GM12878 (cell line): ENCODE measurements at regions not wholly inside any gene's neighbourhood (a gene's known extent, or its start where the extent isn't known, plus 50 kb on each side); places are given as distances from the start of the nearest gene placed in this dataset.

ENCODE experiments used
- ATAC-seq: fragments of 200-7000 bp; cut with Tn5 transposase; 3 replicates; pipeline ENCODE4 v1.9.1; 2020; ENCODE audit warnings: mild to moderate bottlenecking, moderate library complexity
- BruUV-seq: library from RNA; stranded (reverse); fragments of 400-500 nt; replicated peaks from 2 replicates; lab custom pipeline; 2021; lab: Mats Ljungman, UMichigan
- CTCF ChIA-PET: fragments of 300-600 bp; sonication (Branson Sonifier 250); formaldehyde crosslinking; extraction: SDS; loops from one replicate; lab custom pipeline; 2021; ENCODE audit warnings: inconsistent platforms; lab: Yijun Ruan, JAX
- POLR2A ChIA-PET: fragments of 350-600 bp; formaldehyde crosslinking; extraction: SDS; loops from one replicate; lab custom pipeline; 2021; ENCODE audit warnings: inconsistent platforms; lab: Charles Lee
- RAD21 ChIA-PET: fragments of 300-600 bp; sonication (Branson Sonifier 250); formaldehyde crosslinking; loops from one replicate; lab custom pipeline; 2023; ENCODE audit warnings: antibody characterized with exemption; ENCODE audit not compliant: unreplicated experiment; lab: Charles Lee
- SMC1A ChIA-PET: fragments of 300-600 bp; sonication (Branson Sonifier 250); formaldehyde crosslinking; loops from one replicate; lab custom pipeline; 2023; ENCODE audit not compliant: unreplicated experiment, uncharacterized antibody; lab: Charles Lee
- DNase-seq: peaks from one replicate; pipeline ENCODE4 v3.0.0-alpha.2; 2011; ENCODE audit warnings: low read depth, low spot score
- FAIRE-seq: peaks from 3 replicates; lab custom pipeline; 2011; peaks lifted over from hg19 to GRCh38; lab: Jason Lieb, UNC
- H2AFZ ChIP-seq: 2 replicates; pipeline ENCODE4 v1.6.0; 2011; ENCODE audit warnings: low read depth, low read length, control low read depth; ENCODE audit not compliant: control insufficient read depth
- H3K27ac ChIP-seq: 2 replicates; pipeline ENCODE4 v1.5.1; 2011; ENCODE audit warnings: control low read depth; ENCODE audit not compliant: control insufficient read depth, insufficient read depth
- H3K27me3 ChIP-seq, 2 experiments: replicated peaks in 1 of 2; 2 replicates each; pipeline versions ENCODE4 v1.6.0 to v1.6.1; 2011; ENCODE audit warnings: low read length in 1 of 2; ENCODE audit not compliant: control insufficient read depth in 2 of 2, insufficient read depth in 2 of 2
- H3K36me3 ChIP-seq, 2 experiments: 2 replicates each; pipeline ENCODE4 v1.5.1; 2011; ENCODE audit warnings: low read length in 1 of 2; ENCODE audit not compliant: control insufficient read depth in 2 of 2, insufficient read depth in 2 of 2
- H3K4me1 ChIP-seq: 2 replicates; pipeline ENCODE4 v1.6.1; 2011; ENCODE audit warnings: mild to moderate bottlenecking, low read length, moderate library complexity, mixed read lengths; ENCODE audit not compliant: control insufficient read depth, insufficient read depth
- H3K4me2 ChIP-seq: 2 replicates; pipeline ENCODE4 v1.6.0; 2011; ENCODE audit warnings: control low read depth; ENCODE audit not compliant: control insufficient read depth, insufficient read depth
- H3K4me3 ChIP-seq: fragments of 200-600 bp; sonication (generic); 2 replicates; pipeline ENCODE4 v1.5.1; 2016
- H3K79me2 ChIP-seq: 2 replicates; pipeline ENCODE4 v1.6.0; 2011; ENCODE audit warnings: low read length; ENCODE audit not compliant: control insufficient read depth, insufficient read depth
- H3K9ac ChIP-seq: 2 replicates; pipeline ENCODE4 v1.8.0; 2011; ENCODE audit warnings: low read length, control low read depth, mixed read lengths; ENCODE audit not compliant: control insufficient read depth, insufficient read depth
- H3K9me3 ChIP-seq: replicated peaks from 3 replicates; pipeline ENCODE4 v1.5.1; 2011; ENCODE audit warnings: mild to moderate bottlenecking, low read length; ENCODE audit not compliant: control insufficient read depth, insufficient read depth
- H4K20me1 ChIP-seq: 2 replicates; pipeline ENCODE4 v1.6.0; 2011; ENCODE audit not compliant: control insufficient read depth, insufficient read depth
- ELK1 ChIP-seq: IDR thresholded peaks from 2 replicates; pipeline ENCODE4 v1.6.1; 2012; ENCODE audit warnings: low read depth, low read length, improper control_type of control experiment
- EZH2 ChIP-seq: IDR thresholded peaks from 2 replicates; pipeline ENCODE4 v1.6.1; 2012; ENCODE audit warnings: low read depth, mild to moderate bottlenecking, control low read depth, inconsistent platforms, low read length, borderline replicate concordance; ENCODE audit not compliant: control insufficient read depth
- MTA2 ChIP-seq: fragments of 450-650 bp; IDR thresholded peaks from 2 replicates; pipeline ENCODE4 v1.6.1; 2016; ENCODE audit warnings: low read depth, mild to moderate bottlenecking, moderate library complexity
- RBBP5 ChIP-seq: fragments of 200-600 bp; sonication (generic); conservative IDR thresholded peaks from 2 replicates; pipeline ENCODE4 v1.6.1; 2016
- RCOR1 ChIP-seq: conservative IDR thresholded peaks from 2 replicates; pipeline ENCODE4 v1.6.1; 2012; ENCODE audit warnings: low read depth, low read length, improper control_type of control experiment
- SUZ12 ChIP-seq: fragments of 200-600 bp; sonication (generic); IDR thresholded peaks from one replicate; pipeline ENCODE4 v1.6.1; 2018; ENCODE audit warnings: antibody characterized with exemption, mild to moderate bottlenecking; ENCODE audit not compliant: unreplicated experiment
- ZBED1 ChIP-seq: IDR thresholded peaks from 2 replicates; pipeline ENCODE4 v1.6.1; 2016; ENCODE audit warnings: borderline replicate concordance
- WGBS: methylation state at CpG from one replicate; pipeline ENCODE4 v1.1.6; 2016; ENCODE audit warnings: low lambda C conversion rate; ENCODE audit not compliant: insufficient replicate concordance, insufficient coverage; ENCODE audit errors: missing lambda C conversion rate; 5-methylcytosine and 5-hydroxymethylcytosine counted together
- in situ Hi-C: fragments of 300-500 bp; cut with MboI; formaldehyde crosslinking; loops from 9 replicates; pipeline ENCODE4 v1.14.3; 2018; ENCODE audit warnings: mixed read lengths
- intact Hi-C: fragments of 100-400 bp; cut with micrococcal nuclease; formaldehyde crosslinking; loops from one replicate; pipeline ENCODE4 v1.14.2; 2022; ENCODE audit not compliant: unreplicated experiment

- TF ChIP-seq ELK1 (no peak), SUZ12 (no peak), MTA2 (no peak), RCOR1 (no peak), ZBED1 (no peak), RBBP5 (no peak)
- TF ChIP-seq, all 136 proteins: peak for 0
These were observed 136.3 kb upstream of the IGF1 start (continued) for GRCh38 chr12:102616692-102617091.

- Histone ChIP-seq H3K4me3 (no peak overlapping the region), H3K9ac (no peak overlapping the region), H3K27me3 (no peaks in the 10 kb centered on the region), H3K9me3 (no peaks in the 10 kb centered on the region), H3K4me2 (no peak overlapping the region)
- no TSS peak for BruUV-seq
- no peak for DNase-seq
- in situ Hi-C loops, result no loop called here
- RAD21 ChIA-PET, result interaction anchor here (1.1 kb wide), 1 partner anchor 156 kb away, joined by 3 read pairs; no protein-coding TSS in a partner anchor
- TF ChIP-seq SUZ12, result no peak
- TF ChIP-seq EZH2, result no peak
- TF ChIP-seq, all 136 proteins: peak for 0
- no peaks in the 10 kb centered on the region for H4K20me1 ChIP-seq
- intact Hi-C loops, result no loop called here
- no peaks in the 10 kb centered on the region for H3K79me2 ChIP-seq
- H3K4me1 ChIP-seq, result no peaks in the 10 kb centered on the region
- no peak overlapping the region for H3K27ac ChIP-seq
- ChIA-PET CTCF (interaction anchor here (0.7 to 0.8 kb wide), 2 partner anchors 10 to 157 kb away, joined by 4 read pairs; no protein-coding TSS in a partner anchor), SMC1A (no interaction called here), POLR2A (no interaction called here)
- no peak overlapping the region for H2AFZ ChIP-seq
- ATAC-seq (no peak), FAIRE-seq (no peak)
- 87% methylated on average over 1 of the region's 1 CpG for WGBS
- no peaks in the 10 kb centered on the region for H3K36me3 ChIP-seq
These were observed 131.6 kb upstream of the IGF1 start for GRCh38 chr12:102611995-102612394.
